ENCODE measurements at regions not wholly inside any gene's neighbourhood (a gene's known extent, or its start where the extent isn't known, plus 50 kb on each side); places are given as distances from the start of the nearest gene placed in this dataset.

GRCh38 chr12:53852992-53853391 is 85.6 kb upstream of the HOXC13 start:
- TF ChIP-seq POLR2A (IDR thresholded peaks at IDR 0.05) (no peak), CTCF (IDR thresholded peaks at IDR 0.05) (no peak)
